Choroid plexus epithelial cell (primary cell): ENCODE measurements at regions not wholly inside any gene's neighbourhood (a gene's known extent, or its start where the extent isn't known, plus 50 kb on each side); places are given as distances from the start of the nearest gene placed in this dataset.
"Not testable (repeated sequence)": the region's sequence is repeated elsewhere in the genome, so short reads cannot be mapped to it uniquely, and the experiment has no call there.

Source experiments
- DNase-seq: peaks from one replicate; pipeline ENCODE4 v3.0.0-alpha.2; 2010; ENCODE audit warnings: low read depth
- H3K4me3 ChIP-seq: 2 replicates; pipeline ENCODE4 v1.5.1; 2011; ENCODE audit warnings: low read depth, mild to moderate bottlenecking, control low read depth, low read length, moderate library complexity
- TF ChIP-seq, protein P1 (sequence below): conservative IDR thresholded peaks from 2 replicates; pipeline ENCODE4 v1.5.1; 2011; ENCODE audit warnings: low read depth, mild to moderate bottlenecking, control low read depth, inconsistent platforms, low read length, moderate library complexity

DNA sequence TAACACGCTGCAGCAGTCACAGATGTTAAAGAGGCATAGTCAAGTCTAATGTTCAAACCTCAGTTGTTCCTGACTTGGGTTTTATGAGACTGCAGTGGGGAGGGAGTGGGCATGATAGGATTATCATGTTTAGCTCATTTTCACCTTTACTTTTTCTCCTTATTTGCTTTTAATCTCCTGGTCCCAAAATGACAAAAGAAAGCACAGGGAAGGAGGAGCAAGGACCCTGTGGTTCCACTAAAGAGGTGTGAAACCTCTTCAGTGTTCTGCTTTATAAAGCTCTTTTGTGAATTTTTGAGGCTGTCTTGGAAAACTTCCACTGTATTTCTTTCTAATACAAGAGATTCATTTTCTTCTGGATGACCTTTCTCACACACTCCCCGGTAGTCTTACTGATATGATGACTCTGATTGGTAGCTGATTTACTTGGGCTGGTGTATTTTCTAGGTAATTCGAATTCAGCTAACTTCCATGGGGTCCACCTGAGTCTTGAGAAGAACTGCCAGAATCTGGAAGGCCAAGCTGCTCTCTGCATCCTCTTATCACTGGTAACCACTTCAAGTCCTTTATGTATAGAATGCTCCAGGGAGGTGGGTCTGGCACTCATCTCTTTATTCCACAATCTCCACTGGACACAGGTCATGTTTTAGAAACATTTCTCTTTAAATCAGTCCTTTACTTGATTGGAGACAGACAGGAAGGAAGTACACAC lies 1364.4 kb upstream of the CDH9 start:
- TF ChIP-seq, protein P1, sequence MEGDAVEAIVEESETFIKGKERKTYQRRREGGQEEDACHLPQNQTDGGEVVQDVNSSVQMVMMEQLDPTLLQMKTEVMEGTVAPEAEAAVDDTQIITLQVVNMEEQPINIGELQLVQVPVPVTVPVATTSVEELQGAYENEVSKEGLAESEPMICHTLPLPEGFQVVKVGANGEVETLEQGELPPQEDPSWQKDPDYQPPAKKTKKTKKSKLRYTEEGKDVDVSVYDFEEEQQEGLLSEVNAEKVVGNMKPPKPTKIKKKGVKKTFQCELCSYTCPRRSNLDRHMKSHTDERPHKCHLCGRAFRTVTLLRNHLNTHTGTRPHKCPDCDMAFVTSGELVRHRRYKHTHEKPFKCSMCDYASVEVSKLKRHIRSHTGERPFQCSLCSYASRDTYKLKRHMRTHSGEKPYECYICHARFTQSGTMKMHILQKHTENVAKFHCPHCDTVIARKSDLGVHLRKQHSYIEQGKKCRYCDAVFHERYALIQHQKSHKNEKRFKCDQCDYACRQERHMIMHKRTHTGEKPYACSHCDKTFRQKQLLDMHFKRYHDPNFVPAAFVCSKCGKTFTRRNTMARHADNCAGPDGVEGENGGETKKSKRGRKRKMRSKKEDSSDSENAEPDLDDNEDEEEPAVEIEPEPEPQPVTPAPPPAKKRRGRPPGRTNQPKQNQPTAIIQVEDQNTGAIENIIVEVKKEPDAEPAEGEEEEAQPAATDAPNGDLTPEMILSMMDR: no peak
- DNase-seq: no peak
- H3K4me3 ChIP-seq: no peak overlapping the region

DNA sequence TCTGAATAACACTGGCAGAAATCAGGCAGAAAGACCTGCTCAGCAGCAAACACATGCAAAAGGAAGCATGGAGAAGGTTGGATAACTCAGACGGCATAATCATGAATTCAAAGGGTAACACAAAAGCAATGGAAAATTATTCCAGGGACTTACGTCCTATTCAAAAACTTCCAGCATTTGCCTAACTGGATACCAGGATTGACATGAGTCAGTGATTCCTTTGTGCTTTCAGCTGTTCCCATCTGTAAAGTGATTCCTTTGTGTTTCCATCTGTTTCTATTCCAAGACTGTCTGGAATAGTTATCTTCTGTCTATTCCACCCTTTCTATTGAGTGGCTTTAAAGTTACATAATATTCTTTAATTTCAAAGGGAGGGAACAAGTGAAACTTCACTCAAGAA lies 1361.7 kb upstream of the CDH9 start:
- no peak overlapping the region for H3K4me3 ChIP-seq
- TF ChIP-seq, protein P1: no peak
- no peak for DNase-seq

DNA sequence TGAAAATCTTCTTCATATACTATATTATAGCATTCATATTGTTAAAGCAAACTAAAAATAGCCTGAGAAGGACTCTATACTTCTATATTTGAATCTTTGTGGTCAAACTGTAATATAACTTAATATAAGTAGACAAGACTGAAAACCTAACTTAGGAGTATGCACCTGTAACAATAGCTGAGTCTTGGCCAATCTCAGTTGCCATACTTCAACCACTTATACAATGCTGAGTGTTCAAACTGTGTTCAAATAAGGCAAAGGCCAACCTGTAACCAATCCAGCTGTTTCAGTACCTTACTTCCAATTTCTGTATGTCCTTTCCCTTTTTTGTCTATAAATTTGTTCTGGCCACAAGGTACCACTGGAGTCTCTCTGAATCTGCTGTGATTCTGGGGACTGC lies 1360.8 kb upstream of the CDH9 start:
- DNase-seq: no peak
- no peak overlapping the region for H3K4me3 ChIP-seq
- TF ChIP-seq, protein P1: no peak

DNA sequence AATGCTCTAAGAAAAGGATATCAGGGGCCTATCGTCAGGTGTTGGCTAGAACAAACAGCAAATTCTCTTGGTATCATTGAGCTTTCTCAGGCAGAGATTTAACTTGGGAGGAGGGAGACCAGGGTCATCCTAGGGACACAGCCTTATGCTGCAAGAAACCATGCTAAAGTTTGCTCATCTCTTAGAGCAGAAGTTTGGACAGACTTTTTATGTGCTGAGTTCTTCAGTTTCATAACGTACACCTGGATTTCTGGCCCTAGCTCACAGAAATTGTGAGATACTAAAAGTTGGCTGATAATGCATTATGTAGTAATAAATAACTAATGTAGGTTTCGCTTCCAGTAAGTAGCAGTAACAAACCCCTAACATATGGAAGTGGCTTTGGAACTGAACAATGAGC lies 1359.8 kb upstream of the CDH9 start:
- TF ChIP-seq, protein P1: no peak
- no peak overlapping the region for H3K4me3 ChIP-seq
- peak; percentile 32 for DNase-seq

DNA sequence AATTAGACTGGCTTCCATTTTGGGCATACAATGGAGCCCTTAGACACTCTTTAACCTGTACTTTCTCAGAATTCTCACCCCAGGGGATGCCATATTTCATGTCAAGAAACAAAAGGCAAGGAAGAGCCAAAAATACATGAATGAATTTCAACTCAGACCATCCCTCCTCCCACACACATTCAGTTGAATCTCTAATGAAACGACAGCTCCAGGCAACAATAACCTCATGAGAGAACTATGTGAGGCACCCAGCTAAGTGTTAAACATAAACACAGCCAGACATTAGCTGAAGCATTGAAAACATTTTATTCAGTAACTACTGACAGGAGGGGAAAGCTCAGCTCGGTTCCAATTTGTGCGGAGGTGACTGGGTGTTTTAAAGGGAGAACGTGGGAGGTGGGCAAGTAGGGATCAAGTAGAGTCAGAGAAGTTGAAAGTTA lies 1359.1 kb upstream of the CDH9 start:
- DNase-seq: peak; percentile 85
- TF ChIP-seq, protein P1: no peak

DNA sequence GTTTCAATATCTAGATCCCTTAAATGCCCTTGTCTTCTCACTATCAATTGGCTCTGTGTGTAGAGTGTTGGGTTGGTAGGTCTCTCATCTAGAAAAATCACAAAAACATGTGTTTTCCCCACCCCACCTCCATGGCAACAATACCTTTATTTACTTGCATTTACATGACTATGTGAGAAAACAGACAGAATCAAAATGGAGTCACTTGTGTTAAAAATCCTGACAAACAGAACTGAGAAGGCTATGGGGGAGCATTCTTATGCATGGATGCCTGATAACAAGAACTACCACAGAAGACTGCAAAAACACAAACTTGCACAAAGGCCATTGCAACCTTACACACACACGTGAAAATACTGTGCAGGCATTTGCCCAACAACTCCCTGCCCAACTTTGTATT lies 1352.9 kb upstream of the CDH9 start:
- no peak overlapping the region for H3K4me3 ChIP-seq
- no peak for DNase-seq
- TF ChIP-seq, protein P1: no peak

More for the DNA sequence above, 1359.1 kb upstream of the CDH9 start:
- H3K4me3 ChIP-seq: no peak overlapping the region

DNA sequence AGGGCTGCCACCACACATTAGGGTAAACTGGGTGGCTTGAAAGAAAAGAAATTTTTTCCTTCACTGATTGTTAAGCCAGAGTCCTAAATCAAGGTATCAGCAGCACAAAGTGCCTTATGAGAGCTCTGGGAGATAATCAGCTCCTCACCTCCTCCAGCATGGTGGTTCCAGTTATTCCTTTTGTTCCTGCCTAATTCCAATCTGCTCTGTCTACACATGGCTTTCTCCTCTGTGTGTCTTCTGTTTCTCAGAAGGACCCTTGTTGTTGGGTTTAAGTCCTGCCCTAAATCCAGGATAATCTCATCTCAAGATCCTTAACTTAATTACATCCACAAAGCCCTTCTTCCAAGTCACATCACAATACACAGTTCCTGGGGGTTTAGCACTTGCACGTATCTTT lies 1352.0 kb upstream of the CDH9 start:
- no peak overlapping the region for H3K4me3 ChIP-seq
- DNase-seq: no peak
- TF ChIP-seq, protein P1: no peak

DNA sequence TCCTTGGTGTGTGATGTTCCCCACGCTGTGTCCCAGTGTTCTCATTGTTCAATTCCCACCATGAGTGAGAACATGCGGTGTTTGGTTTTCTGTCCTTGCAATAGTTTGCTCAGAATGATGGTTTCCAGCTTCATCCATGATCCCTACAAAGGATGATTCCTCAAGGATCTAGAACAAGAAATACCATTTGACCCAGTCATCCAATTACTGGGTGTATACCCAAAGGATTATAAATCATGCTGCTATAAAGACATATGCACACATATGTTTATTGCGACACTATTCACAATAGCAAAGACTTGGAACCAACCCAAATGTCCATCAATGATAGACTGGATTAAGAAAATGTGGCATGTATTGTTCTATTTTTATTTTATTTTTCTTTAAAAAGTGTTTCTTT lies 1351.3 kb upstream of the CDH9 start:
- not testable (repeated sequence) for H3K4me3 ChIP-seq, DNase-seq
